NCI-H446 treated with DMSO at 0.1 percent for 48 hours (cell line): ENCODE measurements at regions not wholly inside any gene's neighbourhood (a gene's known extent, or its start where the extent isn't known, plus 50 kb on each side); places are given as distances from the start of the nearest gene placed in this dataset.
"Not testable (repeated sequence)": the region's sequence is repeated elsewhere in the genome, so short reads cannot be mapped to it uniquely, and the experiment has no call there.

Experiments used
- DNase-seq: peaks from one replicate; lab custom pipeline; 2025; lab: John Stamatoyannopoulos, UW

DNA sequence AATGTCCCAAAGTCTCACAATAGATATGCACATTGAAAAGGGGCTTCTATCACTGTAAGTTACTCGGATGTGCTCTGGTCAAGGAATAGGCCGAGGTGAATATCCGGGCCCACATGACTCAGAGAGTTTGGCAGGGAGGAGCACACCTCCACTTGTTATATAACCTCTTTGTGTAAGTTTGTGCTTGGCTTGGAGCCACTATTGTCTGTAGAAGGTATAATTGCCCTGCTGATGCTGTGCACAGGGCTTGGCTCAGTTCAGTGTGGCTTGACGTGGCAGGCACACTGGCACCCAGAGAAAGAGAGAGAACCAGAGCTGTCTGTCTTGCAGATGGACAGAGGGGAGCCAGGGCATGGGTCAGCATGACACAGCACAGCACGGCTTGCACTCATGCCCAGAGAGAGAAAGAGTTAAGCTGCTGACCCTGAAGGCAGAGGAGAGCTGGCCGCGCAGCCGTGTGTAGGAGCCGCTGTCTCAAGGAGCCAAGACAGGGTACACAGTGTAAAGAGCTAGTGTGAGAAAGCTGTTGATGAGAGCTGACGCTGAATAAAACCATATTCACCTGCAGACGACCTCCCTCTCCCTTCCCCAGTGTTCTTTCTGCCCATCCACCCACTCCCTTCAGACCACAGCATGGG is 482.5 kb downstream of the C6orf118 start:
- DNase-seq: no peak

DNA sequence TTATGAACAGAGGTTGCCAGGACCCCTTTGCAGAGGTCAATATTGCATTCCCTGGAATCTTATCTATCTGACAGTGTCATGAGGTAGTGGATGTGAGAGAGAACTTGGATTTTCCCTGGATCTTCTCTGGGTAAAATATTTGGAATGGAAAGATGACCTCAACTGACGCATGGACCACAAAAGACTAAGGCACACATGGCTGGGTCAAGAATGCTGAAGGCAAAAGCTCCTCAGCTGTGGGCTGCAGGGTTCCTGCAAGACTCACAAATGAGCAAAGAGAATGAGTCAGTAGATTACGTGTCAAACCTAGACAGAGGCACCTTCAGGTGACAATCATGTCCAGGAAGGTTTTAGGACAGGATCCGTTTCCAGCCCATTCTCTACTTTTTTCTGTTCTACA is 484.0 kb downstream of the C6orf118 start:
- no peak for DNase-seq

DNA sequence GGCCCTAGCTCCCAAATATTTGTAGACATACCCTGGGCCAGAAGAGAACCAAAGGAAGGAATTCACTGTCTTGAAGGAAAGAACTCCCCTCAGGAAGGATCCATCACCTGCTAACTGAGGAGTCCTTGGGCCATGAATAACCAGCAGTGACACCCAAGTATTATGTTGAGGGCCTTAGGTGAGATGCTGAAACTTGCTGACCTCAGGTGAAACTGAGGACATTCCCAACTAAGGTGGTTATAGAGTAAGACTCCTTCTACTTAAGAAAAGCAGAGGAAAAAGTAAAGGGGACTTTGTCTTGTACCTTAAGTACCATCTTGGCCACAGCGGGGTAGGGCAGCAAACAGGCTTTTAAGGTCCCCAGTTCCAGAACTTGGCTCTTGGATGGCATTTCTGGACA is 491.7 kb downstream of the C6orf118 start:
- DNase-seq: no peak

DNA sequence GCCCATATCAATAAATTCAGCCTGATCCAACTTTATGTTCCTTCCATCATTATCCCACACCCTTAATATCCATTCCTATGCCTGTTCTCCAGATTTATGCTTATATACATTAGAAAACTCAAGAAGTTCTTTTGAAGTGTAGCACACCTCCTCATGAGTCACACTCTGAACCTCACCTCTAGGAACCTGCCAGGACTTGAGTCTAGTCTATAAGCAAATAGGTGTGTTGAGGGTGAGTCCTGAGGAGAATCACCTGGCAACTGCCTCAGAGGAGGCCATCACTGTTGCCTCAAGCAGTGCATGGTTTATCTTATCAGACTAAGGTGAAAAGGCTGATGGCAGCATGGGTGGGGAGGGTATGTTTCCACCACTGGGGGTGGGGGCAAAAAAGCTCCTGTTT is 496.7 kb downstream of the C6orf118 start:
- no peak for DNase-seq

DNA sequence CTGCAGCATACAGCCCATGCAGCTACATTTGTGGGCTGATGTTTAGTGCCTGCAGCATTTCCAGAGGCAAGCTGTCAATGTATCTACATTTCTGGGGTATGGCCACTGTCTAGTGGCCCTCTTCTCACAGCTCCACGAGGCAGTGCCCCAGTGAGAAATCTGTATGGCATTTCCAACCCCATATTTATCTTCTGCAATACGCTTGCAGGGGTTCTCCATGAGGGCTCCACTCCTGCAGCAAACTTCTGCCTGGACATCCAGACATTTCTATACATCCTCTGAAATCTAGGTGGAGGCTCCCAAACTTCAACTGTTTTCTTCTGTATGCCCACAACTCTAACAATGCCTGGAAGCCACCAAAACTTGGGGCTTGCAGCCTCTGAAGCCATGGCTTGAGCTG is 502.3 kb downstream of the C6orf118 start:
- DNase-seq: no peak

DNA sequence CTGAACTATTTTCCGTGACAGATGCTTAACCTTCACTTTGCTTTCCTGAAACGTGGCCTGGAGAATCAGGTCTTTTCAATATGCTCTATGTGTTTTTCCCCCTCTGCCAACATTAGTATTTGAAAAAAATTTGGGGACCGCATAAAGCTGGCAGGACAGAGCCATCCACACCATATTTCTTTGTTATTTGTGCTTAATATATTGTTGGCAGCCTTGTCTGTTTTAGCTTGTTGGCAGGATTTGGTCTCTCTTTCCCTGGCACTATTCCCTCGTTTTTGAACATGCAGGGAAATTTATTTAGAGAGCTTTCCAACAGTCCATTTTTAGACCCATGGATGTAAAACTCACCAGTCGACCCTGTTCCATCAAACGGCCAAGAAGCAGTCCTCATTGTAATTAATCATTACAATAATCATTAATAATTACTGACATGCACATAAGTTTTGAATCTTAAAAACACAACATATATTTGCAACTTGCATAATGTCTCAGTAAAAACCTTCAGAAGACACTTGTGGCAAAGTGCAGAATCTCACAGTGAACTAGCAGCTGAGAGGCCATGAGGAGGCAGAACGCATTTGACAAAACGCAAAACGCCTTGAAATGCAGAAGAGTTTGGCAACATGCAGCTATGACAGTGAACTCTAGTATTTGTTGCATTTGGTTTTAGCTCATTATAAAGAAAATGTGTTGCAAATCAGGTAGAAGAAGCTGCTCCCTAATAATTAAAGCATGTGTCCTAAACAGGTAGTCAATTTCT is 514.2 kb downstream of the C6orf118 start:
- DNase-seq: peak; percentile 63

DNA sequence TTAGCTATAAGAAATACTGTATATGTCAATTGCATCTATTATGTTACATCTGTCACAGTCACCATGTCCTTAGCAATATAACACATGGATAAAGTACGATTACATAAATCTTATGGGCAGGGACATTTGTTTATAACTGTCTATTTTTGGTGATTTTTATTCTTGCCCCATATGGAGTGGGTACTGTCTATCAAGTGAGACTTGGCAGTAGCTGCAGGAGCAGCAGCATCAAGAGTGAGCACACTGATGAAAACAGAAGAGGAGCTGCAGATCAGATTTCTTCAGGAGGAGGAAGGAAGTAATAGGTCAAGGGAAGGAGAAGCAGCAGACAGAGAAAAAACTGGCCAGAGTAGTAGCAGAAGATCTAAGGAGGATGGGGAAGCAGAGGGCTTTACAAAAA is 516.7 kb downstream of the C6orf118 start:
- DNase-seq: peak; percentile 31

DNA sequence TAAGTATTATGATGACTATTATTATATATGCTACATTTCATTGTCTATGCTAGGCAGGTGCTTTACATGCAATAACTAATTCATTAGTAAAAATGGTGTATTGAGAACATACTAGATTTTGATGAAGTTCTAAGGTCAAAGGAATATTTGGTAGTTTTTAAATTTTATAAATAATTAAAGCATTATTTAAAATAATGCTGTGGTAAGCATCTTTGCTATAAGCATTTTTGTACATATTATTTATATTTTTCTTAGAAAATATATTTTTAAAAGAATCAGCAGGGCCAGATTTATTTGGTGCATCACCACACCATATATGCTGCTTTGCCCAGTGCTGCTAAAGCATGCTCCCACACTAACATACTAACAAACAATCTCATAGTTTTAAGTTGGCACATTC is 517.9 kb downstream of the C6orf118 start:
- no peak for DNase-seq

DNA sequence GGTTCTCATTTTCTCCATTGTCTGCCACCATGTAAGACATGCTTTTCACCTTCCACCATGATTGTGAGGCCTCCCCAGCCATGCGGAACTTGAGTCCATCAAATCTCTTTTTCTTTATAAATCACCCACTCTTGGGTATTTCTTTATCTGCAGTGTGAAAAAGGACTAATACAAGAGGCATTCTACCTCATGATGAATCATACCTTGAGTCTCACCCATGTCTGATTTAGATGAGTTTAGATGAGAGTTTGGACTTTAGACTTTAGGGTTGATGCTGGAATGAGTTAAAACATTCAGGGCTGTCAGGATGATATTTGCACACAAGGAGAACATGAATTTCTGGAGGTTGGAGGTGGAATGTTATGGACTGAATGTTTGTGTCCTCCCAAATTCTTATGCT is 545.6 kb downstream of the C6orf118 start:
- no peak for DNase-seq

DNA sequence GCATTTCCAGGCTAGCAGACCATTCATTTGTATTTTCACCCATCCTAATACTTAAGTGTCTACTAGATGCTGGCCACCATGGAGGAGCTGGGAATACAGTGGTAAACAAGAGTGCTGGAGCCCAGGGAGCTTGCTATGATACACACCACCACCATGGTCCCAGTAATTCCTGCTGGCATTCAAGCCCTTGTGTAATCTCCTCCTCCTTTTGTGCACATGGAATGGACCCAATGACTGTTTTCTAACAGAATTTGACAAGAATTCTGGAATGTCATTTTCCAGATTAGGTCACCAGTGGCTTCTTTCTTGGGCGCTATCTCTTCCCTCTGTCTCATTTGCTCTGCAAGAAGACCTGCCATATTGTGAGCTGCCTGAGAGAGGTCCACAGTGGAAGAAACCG is 552.0 kb downstream of the C6orf118 start:
- no peak for DNase-seq

DNA sequence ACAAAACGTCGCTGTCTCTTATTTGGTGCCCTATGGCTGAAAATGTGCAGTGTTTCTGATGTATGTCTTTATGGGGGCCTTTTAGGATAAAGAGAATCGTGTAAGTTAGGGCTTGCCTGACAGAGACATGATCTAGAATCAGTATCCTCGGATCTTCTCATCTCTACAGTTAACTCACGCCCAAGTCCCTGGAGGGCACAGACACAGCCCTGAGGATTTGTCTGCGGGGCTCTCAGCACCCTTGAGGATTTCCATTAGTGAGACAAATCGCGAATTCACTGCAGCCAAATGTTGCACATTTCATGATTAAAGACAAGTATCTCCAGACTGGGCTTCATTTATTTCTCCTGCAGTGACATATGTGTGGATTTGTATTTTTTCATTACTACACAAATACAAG is 552.7 kb downstream of the C6orf118 start:
- no peak for DNase-seq

DNA sequence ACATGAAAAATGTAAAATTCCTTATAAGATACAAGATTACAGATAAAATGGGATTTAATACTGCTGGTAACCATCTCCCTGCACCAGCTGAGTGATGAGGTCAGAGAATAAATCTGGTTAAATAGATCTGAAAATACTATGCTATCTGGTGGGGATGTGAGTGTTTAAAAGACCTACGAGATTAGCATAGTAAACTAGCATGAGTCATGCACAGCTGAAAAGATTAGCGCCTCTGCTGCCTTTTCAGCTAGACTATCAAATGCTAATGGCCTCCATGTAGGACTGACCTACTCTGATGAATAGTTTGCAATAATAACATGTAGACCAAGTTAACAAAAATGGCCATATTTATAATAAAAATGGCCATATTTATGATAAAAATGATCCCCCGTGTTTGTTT is 553.3 kb downstream of the C6orf118 start:
- no peak for DNase-seq

DNA sequence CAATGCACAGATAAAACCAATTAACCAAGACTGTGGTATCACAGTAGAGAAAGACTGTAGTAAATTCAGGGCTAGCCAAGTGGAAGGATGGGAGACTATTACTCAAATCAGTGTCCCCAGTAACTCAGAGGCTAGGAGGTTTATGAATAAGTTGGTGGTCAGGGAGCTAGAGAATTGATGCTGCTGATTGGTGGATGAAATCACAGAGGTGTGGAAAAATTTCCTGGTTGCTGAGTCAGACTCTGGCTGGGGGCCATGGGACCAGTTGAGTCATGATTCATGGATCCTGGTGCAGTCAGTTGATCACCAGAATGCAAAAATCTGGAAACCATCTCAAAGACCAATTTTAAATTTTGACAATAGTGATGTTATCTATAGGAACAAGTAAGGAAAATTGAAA is 555.9 kb downstream of the C6orf118 start:
- DNase-seq: no peak

DNA sequence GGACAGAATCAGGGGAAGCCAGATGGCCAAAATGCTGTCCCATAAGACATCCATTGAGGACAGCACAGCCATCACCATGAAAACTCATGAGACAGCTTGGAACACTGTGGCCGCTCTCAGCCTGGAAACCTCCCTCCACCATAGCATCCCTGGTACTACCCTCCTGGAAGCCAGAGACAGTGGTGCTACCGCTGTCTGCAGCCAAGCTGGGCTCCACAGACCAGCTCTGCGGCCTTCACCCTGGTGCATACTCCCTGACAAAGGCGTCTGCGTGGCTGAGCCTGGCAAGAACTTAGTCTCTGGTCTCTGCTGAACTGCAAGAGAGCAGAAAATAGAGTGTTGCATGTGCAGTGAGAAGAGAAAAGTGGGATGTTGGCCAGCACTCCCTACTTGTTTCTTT is 558.0 kb downstream of the C6orf118 start:
- no peak for DNase-seq

DNA sequence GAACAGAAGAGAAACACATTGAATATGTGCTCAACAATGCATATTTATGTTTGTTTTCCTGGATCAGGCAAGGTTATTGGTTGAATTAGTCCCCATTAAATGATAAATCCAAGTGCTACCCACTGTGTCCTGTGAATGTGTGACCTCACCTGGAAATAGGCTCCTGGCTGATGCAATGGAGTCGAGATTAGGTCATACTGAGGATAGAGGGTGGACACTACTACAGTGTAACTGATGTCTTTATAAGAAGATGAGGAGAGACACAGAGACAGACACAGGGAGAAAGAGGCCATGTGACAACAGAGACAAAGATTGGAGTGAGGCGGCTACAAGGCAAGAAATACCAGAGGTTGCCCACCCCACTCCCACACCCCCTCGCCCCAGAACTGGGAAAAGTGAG is 559.3 kb downstream of the C6orf118 start:
- no peak for DNase-seq

DNA sequence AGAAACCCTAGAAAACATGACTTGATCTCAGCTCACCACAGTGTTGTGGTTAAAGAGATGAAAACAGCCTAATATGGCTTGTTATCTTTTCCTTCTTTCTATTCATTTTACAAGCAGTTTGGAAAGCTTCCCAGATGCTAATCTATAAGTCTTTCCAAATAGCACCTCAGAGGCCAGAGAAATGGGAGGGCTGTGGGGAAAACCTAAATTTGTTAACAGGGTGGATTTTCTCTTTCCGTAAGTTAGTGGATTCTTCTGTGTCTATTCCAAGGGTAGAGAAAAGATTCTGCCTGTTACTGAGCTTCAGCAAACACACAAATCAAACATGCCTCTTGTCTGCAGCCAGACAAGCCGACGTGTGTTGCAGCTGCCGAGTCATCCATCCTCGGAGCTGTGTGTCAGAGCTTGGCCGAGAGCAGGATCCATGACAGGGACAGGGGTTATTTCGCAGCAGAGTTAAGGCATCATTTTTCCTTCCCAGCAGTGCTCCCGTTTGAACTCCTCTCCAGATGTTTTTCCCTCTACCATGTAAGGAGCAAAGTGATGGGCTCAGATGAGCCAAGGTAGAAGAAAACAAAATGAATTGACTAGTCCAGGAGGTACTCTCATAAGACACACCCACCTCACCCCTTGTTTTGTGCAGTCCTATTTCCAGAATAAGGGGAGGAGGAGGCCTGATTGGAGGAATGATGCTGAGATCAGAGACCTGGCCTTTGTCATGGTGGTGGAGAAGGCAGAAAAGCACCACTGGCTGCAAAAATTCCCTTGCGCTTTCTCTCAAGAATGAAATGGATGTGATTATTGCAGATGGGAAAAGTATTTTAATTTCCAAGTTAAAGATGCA is 560.0 kb downstream of the C6orf118 start:
- DNase-seq: no peak

DNA sequence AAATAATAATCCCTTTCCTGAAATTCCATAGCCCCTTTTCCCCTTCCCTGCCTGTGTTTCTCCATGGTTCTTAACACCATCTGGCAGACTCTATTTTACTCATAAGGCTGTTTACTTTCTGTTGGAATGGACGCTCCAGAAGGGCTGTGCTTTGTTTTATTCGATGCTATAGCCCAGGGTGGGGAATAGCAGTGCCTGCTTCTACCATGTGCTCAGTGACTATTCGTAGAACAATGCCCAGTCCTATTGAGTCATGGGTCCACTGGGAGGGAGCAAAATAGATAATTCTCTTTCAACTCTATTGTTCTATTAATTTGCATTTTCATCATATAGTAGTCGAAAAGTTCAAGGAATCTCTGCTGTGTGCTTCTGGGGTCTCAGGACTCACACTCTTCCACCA is 565.1 kb downstream of the C6orf118 start:
- DNase-seq: no peak

DNA sequence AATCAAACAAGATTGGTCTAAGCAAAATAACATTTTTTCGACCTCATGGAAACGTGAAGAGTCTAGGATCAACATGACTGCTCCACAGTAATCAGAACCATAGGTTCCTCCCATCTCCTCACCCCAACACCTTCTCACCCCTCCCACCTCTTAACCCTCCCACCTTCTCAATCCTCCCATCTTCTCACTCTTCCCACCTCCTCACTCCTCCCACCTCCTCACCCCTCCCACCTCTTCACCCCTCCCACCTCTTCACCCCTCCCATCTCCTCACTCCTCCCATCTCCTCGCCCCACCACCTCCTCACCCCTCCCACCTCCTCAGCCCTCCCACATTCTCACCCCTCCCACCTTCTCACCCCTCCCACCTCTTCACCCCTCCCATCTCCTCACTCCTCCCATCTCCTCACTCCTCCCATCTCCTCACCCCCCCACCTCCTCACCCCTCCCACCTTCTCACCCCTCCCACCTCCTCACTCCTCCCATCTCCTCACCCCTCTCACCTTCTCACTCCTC is 567.4 kb downstream of the C6orf118 start:
- no peak for DNase-seq

DNA sequence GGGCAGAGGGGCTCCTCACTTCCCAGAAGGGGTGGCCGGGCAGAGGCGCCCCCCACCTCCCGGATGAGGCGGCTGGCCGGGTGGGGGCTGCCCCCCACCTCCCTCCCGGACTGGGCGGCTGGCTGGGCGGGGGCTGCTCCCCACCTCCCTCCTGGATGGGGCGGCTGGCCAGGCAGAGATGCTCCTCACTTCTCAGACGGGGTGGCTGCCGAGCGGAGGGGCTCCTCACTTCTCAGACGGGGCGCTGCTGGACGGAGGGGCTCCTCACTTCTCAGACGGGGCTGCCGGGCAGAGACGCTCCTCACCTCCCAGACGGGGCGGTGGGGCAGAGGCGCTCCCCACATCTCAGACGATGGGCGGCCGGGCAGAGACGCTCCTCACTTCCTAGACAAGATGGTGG is 573.3 kb downstream of the C6orf118 start:
- not testable (repeated sequence) for DNase-seq

DNA sequence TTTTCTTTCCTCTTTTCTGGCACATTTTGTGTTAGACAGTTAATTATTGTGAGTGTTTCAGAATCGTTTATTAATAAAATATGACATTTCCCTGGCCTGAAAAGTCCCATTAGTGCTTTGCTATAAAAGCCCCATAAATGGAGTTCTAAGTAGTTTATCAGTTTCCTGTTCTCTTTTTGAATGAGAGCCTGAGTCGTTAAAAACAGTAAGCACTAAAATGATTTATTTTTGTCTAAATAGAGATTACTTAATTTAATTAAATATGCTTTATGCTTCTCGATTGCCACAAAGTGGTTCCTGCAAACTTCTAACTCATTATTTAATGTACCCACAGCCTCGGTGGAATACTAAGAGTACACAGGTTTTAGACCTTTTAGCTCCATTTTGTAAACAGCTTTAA is 577.9 kb downstream of the C6orf118 start:
- DNase-seq: no peak

DNA sequence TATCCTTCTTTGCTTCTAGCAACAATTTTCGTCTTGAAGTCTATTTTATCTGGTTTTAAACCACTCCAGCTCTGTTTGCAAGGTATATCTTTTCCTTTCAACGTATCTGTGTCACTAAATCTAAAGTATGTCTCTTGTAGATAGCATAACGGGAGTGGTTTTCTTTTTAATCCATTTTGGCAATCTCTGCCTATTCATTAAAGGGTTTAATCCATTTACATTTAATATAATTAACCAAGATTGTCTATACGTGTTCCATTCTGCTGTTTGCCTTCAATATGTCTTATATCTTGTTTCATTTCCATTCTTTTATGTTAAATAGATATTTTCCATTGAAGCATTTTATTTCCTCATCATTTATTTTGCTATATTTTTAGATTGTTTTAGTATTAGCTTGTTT is 587.9 kb downstream of the C6orf118 start:
- DNase-seq: no peak

DNA sequence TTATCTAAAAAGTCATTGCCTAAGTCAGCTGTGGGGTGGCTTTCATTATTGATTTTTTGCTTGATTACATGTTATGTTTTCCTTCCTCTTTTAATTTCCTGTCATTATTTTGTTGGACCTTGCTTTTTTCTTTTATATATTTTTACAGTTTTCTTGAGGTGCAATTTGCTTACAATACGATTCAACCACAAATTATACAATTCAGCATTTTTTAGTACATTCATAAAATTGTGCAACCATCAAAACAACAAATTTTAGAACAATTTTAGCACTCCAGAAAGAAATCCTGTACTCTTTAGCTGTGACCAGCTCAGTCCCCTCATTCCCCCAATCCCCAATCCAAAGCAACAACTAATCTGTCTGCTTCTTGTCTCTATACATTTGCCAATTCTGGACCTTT is 608.9 kb downstream of the C6orf118 start:
- DNase-seq: no peak

DNA sequence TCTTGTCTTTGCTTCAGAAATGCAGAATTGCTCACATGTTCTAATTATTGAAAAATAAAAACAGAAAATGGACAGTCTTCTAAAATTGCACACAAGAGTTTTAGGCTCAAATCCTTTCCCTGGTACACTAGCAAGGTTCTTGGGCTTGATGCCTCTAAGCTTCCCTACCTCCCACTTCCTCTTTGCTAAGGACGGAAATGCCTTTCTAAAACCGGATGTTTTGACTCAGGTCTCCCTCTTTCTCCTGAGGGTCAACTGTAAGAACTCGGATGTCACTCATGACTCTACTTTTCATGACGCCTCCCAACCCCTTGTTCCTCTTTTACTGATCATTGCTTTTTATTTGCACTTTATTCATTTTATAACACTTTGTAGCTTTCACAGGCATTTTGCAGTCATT is 613.5 kb downstream of the C6orf118 start:
- DNase-seq: no peak
